Epithelial cell of esophagus (primary cell): ENCODE measurements at regions not wholly inside any gene's neighbourhood (a gene's known extent, or its start where the extent isn't known, plus 50 kb on each side); places are given as distances from the start of the nearest gene placed in this dataset.

Experiments
- DNase-seq: peaks from one replicate; pipeline ENCODE4 v3.0.0; 2010; ENCODE audit warnings: low read depth
- H3K4me3 ChIP-seq: 2 replicates; pipeline ENCODE4 v1.5.1; 2011; ENCODE audit warnings: mild to moderate bottlenecking, low read length, control low read depth
- CTCF ChIP-seq: IDR thresholded peaks from 2 replicates; pipeline ENCODE4 v1.5.1; 2011; ENCODE audit warnings: low read depth, mild to moderate bottlenecking, low read length, control low read depth, inconsistent platforms; ENCODE audit not compliant: insufficient read depth; ENCODE audit errors: missing control alignments

- TF ChIP-seq CTCF = no peak
- H3K4me3 ChIP-seq = peak overlapping the region; percentile 2
- no peak for DNase-seq
Observed at GRCh38 chr22:23401910-23402274, 178.2 kb downstream of the IGLL1 start.

GRCh38 chr22:23401111-23401909, 178.8 kb downstream of the IGLL1 start:
- no peak overlapping the region for H3K4me3 ChIP-seq
- no peak for TF ChIP-seq CTCF
- DNase-seq = peak; percentile 75

DNA sequence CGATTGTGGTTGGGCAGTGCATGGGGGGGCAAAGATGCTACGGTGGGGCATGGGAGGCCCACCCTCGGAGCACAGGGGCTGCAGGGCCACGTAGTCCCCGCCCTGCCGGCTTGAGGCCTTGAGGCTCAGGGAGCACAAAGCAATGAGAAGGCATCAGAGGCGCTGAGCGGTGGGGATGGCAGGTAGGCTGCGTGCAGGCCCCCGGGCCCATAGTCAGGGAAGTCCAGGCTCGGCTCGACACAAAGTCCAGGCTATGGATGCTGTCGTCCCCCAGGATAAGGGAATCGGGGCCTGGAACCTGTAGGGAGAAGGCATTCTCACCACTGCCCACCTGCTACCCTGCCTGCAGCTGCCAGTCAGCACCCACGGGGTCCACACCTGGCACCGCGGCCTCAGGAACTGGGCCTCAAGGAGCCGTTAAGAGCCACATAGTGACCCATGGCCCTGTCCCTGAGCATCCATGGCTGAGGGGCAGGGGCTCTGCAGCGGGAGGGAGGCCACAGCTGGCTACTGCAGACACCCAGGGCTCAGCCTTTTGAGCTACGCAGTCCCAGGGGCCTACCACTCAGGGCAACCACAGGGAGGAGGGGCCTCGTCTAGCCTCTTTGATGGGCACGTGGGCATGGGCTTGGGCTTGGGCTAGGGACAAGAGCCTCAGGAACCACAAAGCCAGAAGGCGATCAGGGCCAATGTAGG, 179.7 kb downstream of the IGLL1 start:
- no peak for DNase-seq
- no peak for TF ChIP-seq CTCF
- no peak overlapping the region for H3K4me3 ChIP-seq

- no peak overlapping the region for H3K4me3 ChIP-seq
- TF ChIP-seq CTCF = no peak
- DNase-seq = no peak
Observed at GRCh38 chr22:23399367-23400285, 180.5 kb downstream of the IGLL1 start.

DNA sequence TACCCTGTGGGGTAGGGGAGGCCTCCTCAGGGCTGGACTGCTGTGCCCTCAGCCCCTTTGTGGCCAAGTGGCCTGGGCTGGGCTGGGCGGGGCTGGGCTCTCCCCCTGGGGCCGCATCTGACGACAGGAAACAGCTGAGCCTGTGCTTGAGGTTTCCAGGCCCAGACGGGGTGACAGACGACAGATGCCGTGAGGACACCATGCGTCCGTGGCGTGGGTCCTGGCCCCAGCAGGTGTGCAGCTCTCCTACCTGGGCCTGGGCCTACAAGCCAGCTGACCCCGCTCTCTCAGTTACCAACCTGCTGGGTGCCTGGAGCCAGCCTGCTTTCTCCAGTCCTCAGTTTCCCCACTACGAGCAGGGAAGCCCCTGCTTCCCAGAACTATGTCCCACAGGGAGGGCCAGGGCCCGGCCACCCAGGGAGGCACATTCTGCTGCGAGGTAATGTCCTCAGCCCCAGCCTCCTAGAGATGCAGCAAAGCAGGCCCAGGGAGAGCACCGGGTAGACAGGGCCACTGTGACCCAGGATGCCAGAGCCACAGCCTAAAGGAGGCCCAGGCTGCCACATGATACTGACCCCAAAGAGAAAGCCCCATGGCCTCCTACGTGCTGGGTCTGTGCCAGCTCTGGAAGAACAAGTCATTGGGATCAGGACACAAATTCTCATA, 181.3 kb downstream of the IGLL1 start:
- no peak for DNase-seq
- no peak overlapping the region for H3K4me3 ChIP-seq
- no peak for TF ChIP-seq CTCF

DNA sequence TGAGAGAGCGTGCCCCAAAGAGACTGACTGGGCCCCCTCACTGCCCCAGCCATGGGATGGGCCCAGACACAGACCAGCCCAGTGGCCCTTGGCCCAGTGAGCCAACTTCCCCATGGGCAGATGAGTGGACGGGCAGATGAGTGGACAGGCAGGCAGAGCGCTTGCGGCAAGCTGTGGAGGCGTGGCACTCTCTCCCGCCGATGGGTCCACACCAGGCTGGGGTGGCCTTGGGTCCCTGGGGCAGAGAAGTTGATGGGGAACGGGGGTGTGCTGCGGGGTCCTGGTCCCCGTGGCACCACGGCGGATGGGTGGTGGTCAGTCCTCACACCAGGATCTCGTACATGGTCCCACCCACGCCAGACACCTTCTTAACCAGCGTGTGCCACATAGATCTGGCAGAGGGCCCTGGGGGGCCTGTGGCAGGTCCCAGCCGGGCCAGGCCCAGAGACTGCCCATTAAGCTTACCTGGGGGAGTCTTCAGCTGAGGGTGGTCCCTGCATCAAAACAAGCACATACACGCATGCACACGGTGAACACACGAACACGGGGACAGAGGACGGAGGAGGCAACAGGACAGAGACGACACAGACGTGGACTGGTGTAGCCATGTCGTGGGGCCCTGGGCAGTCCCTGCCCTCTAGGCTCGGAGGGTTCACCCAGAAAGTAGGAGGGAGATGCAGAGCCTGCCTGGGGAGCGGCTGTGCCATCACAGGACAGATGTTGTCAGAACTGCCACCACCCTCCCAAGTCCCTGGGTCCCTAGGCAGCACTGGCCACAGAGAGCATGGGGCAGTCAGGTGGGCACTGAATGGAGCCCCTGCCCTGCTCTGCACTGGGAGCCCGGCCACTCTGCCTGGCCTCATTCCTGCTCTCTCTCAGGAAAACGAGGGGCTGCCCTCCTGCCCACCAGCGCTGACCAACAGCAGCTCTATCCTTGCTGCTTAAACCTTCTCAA, 182.2 kb downstream of the IGLL1 start:
- TF ChIP-seq CTCF = no peak
- H3K4me3 ChIP-seq = no peak overlapping the region
- DNase-seq = no peak
